HG03108 (cell line): ENCODE measurements at regions not wholly inside any gene's neighbourhood (a gene's known extent, or its start where the extent isn't known, plus 50 kb on each side); places are given as distances from the start of the nearest gene placed in this dataset.
"Not testable (repeated sequence)": the region's sequence is repeated elsewhere in the genome, so short reads cannot be mapped to it uniquely, and the experiment has no call there.

Experiments
- ATAC-seq: cut with Tn5 transposase; IDR thresholded peaks from one replicate; pipeline ENCODE4 v1.9.1; 2021; ENCODE audit warnings: moderate library complexity; ENCODE audit not compliant: unreplicated experiment

GRCh38 chr3:35849496-35849895 is 210.2 kb downstream of the ARPP21 start:
- no peak for ATAC-seq

- ATAC-seq = no peak
Measured at GRCh38 chr3:35849963-35850362, 210.6 kb downstream of the ARPP21 start.

- no peak for ATAC-seq
Measured at GRCh38 chr3:35857004-35857403, 217.7 kb downstream of the ARPP21 start.

- no peak for ATAC-seq
Measured at GRCh38 chr3:35862057-35862456, 222.7 kb downstream of the ARPP21 start.

GRCh38 chr3:35864871-35865270 is 225.5 kb downstream of the ARPP21 start:
- no peak for ATAC-seq

GRCh38 chr3:35867791-35868190 is 228.5 kb downstream of the ARPP21 start:
- no peak for ATAC-seq

GRCh38 chr3:35871009-35871408 is 231.7 kb downstream of the ARPP21 start:
- no peak for ATAC-seq

- no peak for ATAC-seq
Measured at GRCh38 chr3:35883929-35884328, 244.6 kb downstream of the ARPP21 start.

- ATAC-seq = no peak
Measured at GRCh38 chr3:35894735-35895134, 255.4 kb downstream of the ARPP21 start.

GRCh38 chr3:35899245-35899644 is 259.9 kb downstream of the ARPP21 start:
- ATAC-seq = no peak

- ATAC-seq = no peak
Measured at GRCh38 chr3:35900079-35900478, 260.8 kb downstream of the ARPP21 start.

- peak; percentile 73 for ATAC-seq
Measured at GRCh38 chr3:35908366-35909232, 269.3 kb downstream of the ARPP21 start.

GRCh38 chr3:35919160-35919559 is 279.8 kb downstream of the ARPP21 start:
- no peak for ATAC-seq

GRCh38 chr3:35921718-35922117 is 282.4 kb downstream of the ARPP21 start:
- ATAC-seq = no peak

GRCh38 chr3:35924070-35924469 is 284.7 kb downstream of the ARPP21 start:
- ATAC-seq = not testable (repeated sequence)

- no peak for ATAC-seq
Measured at GRCh38 chr3:35927441-35927840, 288.1 kb downstream of the ARPP21 start.

- ATAC-seq = no peak
Measured at GRCh38 chr3:35929158-35929557, 289.8 kb downstream of the ARPP21 start.

- no peak for ATAC-seq
Measured at GRCh38 chr3:35931867-35932266, 292.5 kb downstream of the ARPP21 start.

- no peak for ATAC-seq
Measured at GRCh38 chr3:35932995-35933394, 293.7 kb downstream of the ARPP21 start.

- ATAC-seq = no peak
Measured at GRCh38 chr3:35936571-35936970, 297.2 kb downstream of the ARPP21 start.

- ATAC-seq = no peak
Measured at GRCh38 chr3:35944926-35945710, 305.8 kb downstream of the ARPP21 start.
